ENCODE measurements at regions not wholly inside any gene's neighbourhood (a gene's known extent, or its start where the extent isn't known, plus 50 kb on each side); places are given as distances from the start of the nearest gene placed in this dataset.

- H3K36me3 Mint-ChIP-seq (ENCODE audit: low read depth), result no peaks in the 10 kb centered on the region
- H3K4me1 Mint-ChIP-seq, result no peaks in the 10 kb centered on the region
- no peak overlapping the region for H3K4me3 Mint-ChIP-seq
- H3K27ac Mint-ChIP-seq, result no peak overlapping the region
- ChIA-PET CTCF (no interaction called here), POLR2A (no interaction called here)
- H3K9me3 Mint-ChIP-seq, result no peaks in the 10 kb centered on the region
- no peaks in the 10 kb centered on the region for H3K27me3 Mint-ChIP-seq
- no peak for DNase-seq
Observed at GRCh38 chr18:986051-986450, 81.4 kb downstream of the ADCYAP1 start.

- ChIA-PET POLR2A (no interaction called here), CTCF (no interaction called here)
- H3K4me1 Mint-ChIP-seq, result no peaks in the 10 kb centered on the region
- H3K4me3 Mint-ChIP-seq, result no peak overlapping the region
- H3K27ac Mint-ChIP-seq, result no peak overlapping the region
- no peak for DNase-seq
- H3K36me3 Mint-ChIP-seq (ENCODE audit: low read depth), result no peaks in the 10 kb centered on the region
- H3K27me3 Mint-ChIP-seq, result no peaks in the 10 kb centered on the region
- H3K9me3 Mint-ChIP-seq, result no peaks in the 10 kb centered on the region
Observed at GRCh38 chr18:986552-986951, 81.9 kb downstream of the ADCYAP1 start.

DNA sequence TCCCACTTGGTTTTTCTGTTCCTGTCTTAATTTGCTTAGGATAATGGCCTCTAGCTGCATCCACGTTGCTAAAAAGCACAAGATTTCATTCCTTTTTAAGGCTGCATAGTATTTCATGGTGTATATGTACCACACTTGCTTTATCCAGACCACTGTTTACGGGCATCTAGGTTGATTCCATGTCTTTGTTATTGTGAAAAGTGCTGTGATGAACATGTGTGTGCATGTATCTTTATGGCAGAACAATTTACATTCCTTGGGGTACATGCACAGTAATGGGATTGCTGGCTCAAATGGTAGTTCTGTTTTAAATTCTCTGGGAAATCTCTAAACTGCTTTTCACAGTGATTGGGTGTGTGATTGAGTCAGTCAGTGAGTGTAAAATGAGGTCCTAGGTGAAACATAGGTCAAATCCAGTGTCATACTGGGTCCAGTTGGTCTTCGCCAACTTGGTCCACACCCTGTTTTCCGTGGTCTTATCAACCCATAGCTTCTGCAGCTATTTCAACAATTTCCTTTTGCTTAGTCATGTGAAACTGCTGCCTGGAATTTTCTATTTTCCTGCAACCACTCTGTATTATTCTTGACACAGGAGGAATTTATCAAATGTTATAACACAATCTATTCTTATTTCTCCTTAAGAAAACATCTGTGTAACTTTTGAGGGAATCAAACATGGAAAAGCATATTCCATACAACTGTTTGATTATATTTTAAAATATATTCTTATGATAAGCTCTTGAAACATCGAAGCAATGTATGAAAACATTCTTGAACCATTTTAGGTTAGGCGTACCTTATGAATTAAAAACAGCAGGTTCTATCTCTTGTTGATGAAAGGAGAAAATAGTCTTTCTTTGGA, 82.9 kb downstream of the ADCYAP1 start:
- ChIA-PET CTCF (no interaction called here), POLR2A (no interaction called here)
- no peaks in the 10 kb centered on the region for H3K36me3 Mint-ChIP-seq (ENCODE audit: low read depth)
- no peaks in the 10 kb centered on the region for H3K4me1 Mint-ChIP-seq
- H3K9me3 Mint-ChIP-seq, result no peaks in the 10 kb centered on the region
- DNase-seq, result no peak
- H3K27ac Mint-ChIP-seq, result no peak overlapping the region
- H3K4me3 Mint-ChIP-seq, result no peak overlapping the region
- H3K27me3 Mint-ChIP-seq, result no peaks in the 10 kb centered on the region

GRCh38 chr18:989425-989824, 84.8 kb downstream of the ADCYAP1 start:
- Mint-ChIP-seq H3K27me3 (no peaks in the 10 kb centered on the region), H3K27ac (no peak overlapping the region), H3K4me3 (no peak overlapping the region), H3K36me3 (ENCODE audit: low read depth) (no peaks in the 10 kb centered on the region), H3K4me1 (no peaks in the 10 kb centered on the region), H3K9me3 (no peaks in the 10 kb centered on the region)
- ChIA-PET POLR2A (no interaction called here), CTCF (no interaction called here)
- DNase-seq, result no peak

- Mint-ChIP-seq H3K4me1 (no peaks in the 10 kb centered on the region), H3K9me3 (peaks cover 2% of the 10 kb centered on the region), H3K4me3 (no peak overlapping the region), H3K36me3 (ENCODE audit: low read depth) (no peaks in the 10 kb centered on the region), H3K27me3 (no peaks in the 10 kb centered on the region), H3K27ac (no peak overlapping the region)
- no peak for DNase-seq
- ChIA-PET POLR2A (no interaction called here), CTCF (no interaction called here)
Observed at GRCh38 chr18:990197-990596, 85.5 kb downstream of the ADCYAP1 start.

GRCh38 chr18:991441-991840, 86.8 kb downstream of the ADCYAP1 start:
- Mint-ChIP-seq H3K4me1 (no peaks in the 10 kb centered on the region), H3K27ac (no peak overlapping the region), H3K27me3 (no peaks in the 10 kb centered on the region), H3K36me3 (ENCODE audit: low read depth) (no peaks in the 10 kb centered on the region), H3K9me3 (peaks cover 2% of the 10 kb centered on the region), H3K4me3 (no peak overlapping the region)
- no peak for DNase-seq
- CTCF ChIA-PET, result no interaction called here
- POLR2A ChIA-PET, result no interaction called here

DNA sequence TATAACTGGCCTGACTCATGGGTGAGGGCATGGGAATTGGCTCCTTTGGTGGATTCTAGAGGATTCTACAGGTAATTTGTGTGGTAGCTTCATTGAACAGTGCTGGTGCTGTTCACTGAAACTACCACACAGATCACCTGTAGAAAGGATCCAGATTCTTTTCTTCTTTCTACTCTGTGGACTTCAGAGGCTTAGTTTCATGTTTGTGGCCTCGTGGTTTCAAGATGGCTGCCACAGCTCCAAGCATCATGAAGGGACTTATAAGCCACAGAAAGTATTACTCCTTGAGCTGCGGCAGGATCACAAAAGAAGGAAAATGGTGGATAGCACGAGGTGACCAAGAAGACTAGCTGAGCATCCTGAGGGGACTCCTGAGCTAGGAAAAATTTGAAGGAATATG, 88.9 kb downstream of the ADCYAP1 start:
- Mint-ChIP-seq H3K4me1 (no peaks in the 10 kb centered on the region), H3K36me3 (ENCODE audit: low read depth) (no peaks in the 10 kb centered on the region), H3K4me3 (no peak overlapping the region), H3K27me3 (no peaks in the 10 kb centered on the region), H3K27ac (no peak overlapping the region), H3K9me3 (peaks cover 2% of the 10 kb centered on the region)
- ChIA-PET POLR2A (no interaction called here), CTCF (no interaction called here)
- no peak for DNase-seq

- DNase-seq, result no peak
- ChIA-PET CTCF (no interaction called here), POLR2A (no interaction called here)
- H3K4me3 Mint-ChIP-seq, result no peak overlapping the region
- peaks cover 2% of the 10 kb centered on the region for H3K9me3 Mint-ChIP-seq
- H3K36me3 Mint-ChIP-seq (ENCODE audit: low read depth), result no peaks in the 10 kb centered on the region
- H3K4me1 Mint-ChIP-seq, result no peaks in the 10 kb centered on the region
- no peaks in the 10 kb centered on the region for H3K27me3 Mint-ChIP-seq
- no peak overlapping the region for H3K27ac Mint-ChIP-seq
Observed at GRCh38 chr18:995629-996028, 91.0 kb downstream of the ADCYAP1 start.

DNA sequence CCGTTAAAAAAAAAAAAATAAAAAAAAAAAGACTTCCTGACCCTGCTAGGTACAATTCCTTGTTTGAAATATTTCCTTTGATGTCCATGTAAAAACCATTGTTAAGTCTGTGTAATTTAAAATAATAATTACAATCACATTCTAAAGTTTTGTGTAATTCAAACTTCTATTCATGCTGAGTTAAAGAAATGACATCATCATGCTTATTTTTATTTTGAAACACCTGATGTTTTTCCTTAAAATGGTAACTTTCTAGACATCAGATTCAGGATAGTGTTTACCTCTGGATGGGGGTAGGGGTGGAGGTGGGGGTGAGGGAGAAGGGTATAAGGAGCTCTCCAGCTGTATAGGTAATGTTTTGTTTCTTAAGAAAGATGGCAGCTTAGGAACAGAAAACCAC, 92.8 kb downstream of the ADCYAP1 start:
- no peak overlapping the region for H3K4me3 Mint-ChIP-seq
- DNase-seq, result no peak
- no peak overlapping the region for H3K27ac Mint-ChIP-seq
- H3K4me1 Mint-ChIP-seq, result no peaks in the 10 kb centered on the region
- H3K36me3 Mint-ChIP-seq (ENCODE audit: low read depth), result no peaks in the 10 kb centered on the region
- POLR2A ChIA-PET, result no interaction called here
- no peaks in the 10 kb centered on the region for H3K27me3 Mint-ChIP-seq
- peaks cover 2% of the 10 kb centered on the region for H3K9me3 Mint-ChIP-seq
- CTCF ChIA-PET, result no interaction called here

- Mint-ChIP-seq H3K27ac (no peak overlapping the region), H3K4me1 (no peaks in the 10 kb centered on the region), H3K36me3 (ENCODE audit: low read depth) (no peaks in the 10 kb centered on the region), H3K9me3 (peaks cover 4% of the 10 kb centered on the region), H3K27me3 (no peaks in the 10 kb centered on the region), H3K4me3 (no peak overlapping the region)
- CTCF ChIA-PET, result no interaction called here
- POLR2A ChIA-PET, result no interaction called here
- no peak for DNase-seq
Observed at GRCh38 chr18:998936-999335, 94.3 kb downstream of the ADCYAP1 start.

DNA sequence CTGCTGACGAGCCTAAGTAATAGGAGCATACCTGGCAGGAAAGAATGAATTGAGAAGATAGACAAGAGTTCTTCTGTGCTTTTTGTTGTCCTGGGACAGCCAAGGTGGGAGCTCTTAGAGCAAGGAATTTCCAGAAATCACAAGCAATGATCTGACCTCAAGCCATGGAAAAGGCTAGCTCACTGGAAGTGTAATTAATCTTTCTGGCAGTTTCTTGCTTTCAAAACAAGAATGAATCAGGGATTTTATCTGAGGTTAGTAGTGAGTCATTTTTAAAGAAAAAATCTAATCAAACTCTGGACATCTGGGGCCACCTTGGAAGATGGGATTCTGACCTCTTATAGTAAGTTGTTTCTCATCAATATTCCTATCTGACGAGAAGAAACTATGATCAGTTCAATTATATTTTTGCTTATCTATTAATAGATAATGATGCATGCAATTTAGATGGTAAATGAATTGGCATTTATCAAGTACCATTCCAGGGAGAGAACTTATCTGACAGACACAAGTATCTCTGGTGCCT, 98.0 kb downstream of the ADCYAP1 start:
- Mint-ChIP-seq H3K27ac (no peak overlapping the region), H3K27me3 (no peaks in the 10 kb centered on the region), H3K4me3 (no peak overlapping the region), H3K36me3 (ENCODE audit: low read depth) (no peaks in the 10 kb centered on the region), H3K4me1 (no peaks in the 10 kb centered on the region), H3K9me3 (peaks cover 2% of the 10 kb centered on the region)
- CTCF ChIA-PET, result interaction anchor here (1.0 kb wide), 1 partner anchor 41 kb away, joined by 3 read pairs; no protein-coding TSS in a partner anchor
- POLR2A ChIA-PET, result no interaction called here
- no peak for DNase-seq

- ChIA-PET CTCF (no interaction called here), POLR2A (no interaction called here)
- H3K27ac Mint-ChIP-seq, result no peak overlapping the region
- no peaks in the 10 kb centered on the region for H3K36me3 Mint-ChIP-seq (ENCODE audit: low read depth)
- H3K4me1 Mint-ChIP-seq, result no peaks in the 10 kb centered on the region
- DNase-seq, result no peak
- peaks cover 2% of the 10 kb centered on the region for H3K9me3 Mint-ChIP-seq
- H3K27me3 Mint-ChIP-seq, result no peaks in the 10 kb centered on the region
- no peak overlapping the region for H3K4me3 Mint-ChIP-seq
Observed at GRCh38 chr18:1003499-1003898, 98.8 kb downstream of the ADCYAP1 start.

- Mint-ChIP-seq H3K36me3 (ENCODE audit: low read depth) (no peaks in the 10 kb centered on the region), H3K4me3 (no peak overlapping the region), H3K27me3 (no peaks in the 10 kb centered on the region), H3K9me3 (peaks cover 2% of the 10 kb centered on the region), H3K4me1 (no peaks in the 10 kb centered on the region), H3K27ac (no peak overlapping the region)
- no peak for DNase-seq
- ChIA-PET POLR2A (no interaction called here), CTCF (no interaction called here)
Observed at GRCh38 chr18:1006304-1006703, 101.6 kb downstream of the ADCYAP1 start.

DNA sequence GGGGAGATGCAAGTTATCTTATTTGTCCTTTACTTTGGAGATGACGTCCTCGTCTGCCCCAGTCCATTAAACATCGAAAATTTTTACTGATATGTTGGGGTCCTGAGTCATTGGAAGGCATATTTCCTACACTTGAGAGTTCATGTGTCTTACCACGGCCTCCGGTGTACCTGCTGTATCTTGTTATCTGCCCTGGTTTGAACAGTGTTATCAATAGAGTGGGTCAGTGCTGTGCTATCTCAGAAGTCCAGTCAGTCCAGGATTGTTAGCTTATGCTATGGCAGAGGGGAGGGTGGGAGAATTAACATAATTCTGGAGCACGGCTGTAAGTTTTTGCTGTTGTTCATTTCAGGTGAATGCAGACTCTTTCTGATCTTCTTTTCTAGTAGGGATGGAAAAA, 102.3 kb downstream of the ADCYAP1 start:
- H3K4me3 Mint-ChIP-seq, result no peak overlapping the region
- no peaks in the 10 kb centered on the region for H3K36me3 Mint-ChIP-seq (ENCODE audit: low read depth)
- DNase-seq, result no peak
- peaks cover 2% of the 10 kb centered on the region for H3K9me3 Mint-ChIP-seq
- no peaks in the 10 kb centered on the region for H3K27me3 Mint-ChIP-seq
- no peaks in the 10 kb centered on the region for H3K4me1 Mint-ChIP-seq
- no peak overlapping the region for H3K27ac Mint-ChIP-seq
- CTCF ChIA-PET, result no interaction called here
- POLR2A ChIA-PET, result no interaction called here

Measured in activated CD4-positive, alpha-beta memory T cell treated with anti-CD3 and anti-CD28 coated beads, Interleukin-2, amount 10 ng/mL, durations not matched to agents 7 days and 5 days (primary cell).